PC-9 (cell line): ENCODE measurements at regions not wholly inside any gene's neighbourhood (a gene's known extent, or its start where the extent isn't known, plus 50 kb on each side); places are given as distances from the start of the nearest gene placed in this dataset.

Experiments used
- BruUV-seq: library from RNA; stranded (reverse); fragments of 400-500 nt; replicated peaks from 2 replicates; lab custom pipeline; 2021; lab: Mats Ljungman, UMichigan
- CTCF ChIA-PET: fragments of 300-600 bp; sonication (Branson Sonifier 250); formaldehyde crosslinking; loops from one replicate; lab custom pipeline; 2022; ENCODE audit warnings: antibody characterized with exemption; lab: Charles Lee
- POLR2A ChIA-PET: fragments of 300-600 bp; sonication (Branson Sonifier 250); formaldehyde crosslinking; loops from one replicate; lab custom pipeline; 2022; ENCODE audit warnings: antibody characterized with exemption; ENCODE audit not compliant: unreplicated experiment; lab: Charles Lee
- DNase-seq, 2 experiments: peaks; one replicate each; pipeline versions ENCODE4 v3.0.0 to v3.0.0-alpha.2; 2015 to 2022; ENCODE audit warnings: mixed read lengths in 1 of 2
- H2AFZ ChIP-seq: fragments of 200-600 bp; sonication (generic); 2 replicates; pipeline ENCODE4 v1.8.1; 2017; ENCODE audit warnings: antibody characterized with exemption
- H3F3A ChIP-seq: fragments of 200-600 bp; sonication (generic); 2 replicates; pipeline ENCODE4 v1.8.1; 2017; ENCODE audit warnings: antibody characterized with exemption, mild to moderate bottlenecking, low read depth; ENCODE audit not compliant: insufficient read depth
- H3K27ac ChIP-seq: fragments of 200-600 bp; sonication (generic); 2 replicates; pipeline ENCODE4 v1.6.1; 2016; ENCODE audit warnings: mixed run types
- H3K27me3 ChIP-seq: fragments of 200-600 bp; sonication (generic); 2 replicates; pipeline ENCODE4 v1.6.1; 2016; ENCODE audit warnings: low read depth, mixed run types; ENCODE audit not compliant: insufficient read depth
- H3K36me3 ChIP-seq: fragments of 200-600 bp; sonication (generic); 2 replicates; pipeline ENCODE4 v1.6.1; 2016; ENCODE audit warnings: low read depth, mixed run types
- H3K4me1 ChIP-seq: fragments of 200-600 bp; sonication (generic); replicated peaks from 2 replicates; pipeline ENCODE4 v1.6.1; 2016; ENCODE audit warnings: mixed run types; ENCODE audit not compliant: insufficient read depth
- H3K4me2 ChIP-seq: fragments of 200-600 bp; sonication (generic); 2 replicates; pipeline ENCODE4 v1.6.1; 2017; ENCODE audit warnings: mixed run types
- H3K4me3 ChIP-seq: fragments of 200-600 bp; sonication (generic); 2 replicates; pipeline ENCODE4 v1.6.1; 2016; ENCODE audit warnings: mixed run types
- H3K79me2 ChIP-seq: fragments of 200-600 bp; sonication (generic); 2 replicates; pipeline ENCODE4 v1.6.1; 2017; ENCODE audit warnings: low read depth, mixed run types
- H3K9me2 ChIP-seq: fragments of 200-600 bp; sonication (generic); 2 replicates; pipeline ENCODE4 v1.8.1; 2017; ENCODE audit warnings: mild to moderate bottlenecking; ENCODE audit not compliant: insufficient read depth
- H3K9me3 ChIP-seq: fragments of 200-600 bp; sonication (generic); 2 replicates; pipeline ENCODE4 v1.8.1; 2016; ENCODE audit warnings: low read depth; ENCODE audit not compliant: insufficient read depth
- H4K20me1 ChIP-seq: fragments of 200-600 bp; sonication (generic); 2 replicates; pipeline ENCODE4 v1.8.1; 2017; ENCODE audit not compliant: insufficient read depth
- CTCF ChIP-seq: fragments of 200-600 bp; sonication (generic); conservative IDR thresholded peaks from 2 replicates; pipeline ENCODE4 v1.6.1; 2017; ENCODE audit warnings: mixed run types, antibody characterized with exemption, mild to moderate bottlenecking, moderate library complexity
- EZH2 ChIP-seq: fragments of 200-600 bp; sonication (generic); IDR thresholded peaks from 2 replicates; pipeline ENCODE4 v1.8.0; 2017; ENCODE audit warnings: antibody characterized with exemption, low read depth
- intact Hi-C: fragments of 100-400 bp; cut with micrococcal nuclease; formaldehyde crosslinking; loops from one replicate; pipeline ENCODE4 v1.10.0; 2022; ENCODE audit not compliant: unreplicated experiment

- Histone ChIP-seq H3K79me2 (no peaks in the 10 kb centered on the region), H3K9me3 (peaks cover 31% of the 10 kb centered on the region), H3K27me3 (no peaks in the 10 kb centered on the region), H3K4me2 (no peak overlapping the region), H3K27ac (no peak overlapping the region), H3F3A (no peaks in the 10 kb centered on the region), H3K9me2 (no peaks in the 10 kb centered on the region), H3K4me3 (no peak overlapping the region), H4K20me1 (no peaks in the 10 kb centered on the region), H2AFZ (no peak overlapping the region), H3K4me1 (no peaks in the 10 kb centered on the region), H3K36me3 (peaks cover 9% of the 10 kb centered on the region; the same call in 1 of the 2 replicates)
- ChIA-PET POLR2A (no interaction called here), CTCF (interaction anchor here (0.6 to 1.2 kb wide), 3 partner anchors 9 to 116 kb away, joined by 4 to 8 read pairs (median 5); no protein-coding TSS in a partner anchor)
- TF ChIP-seq EZH2 (no peak), CTCF (no peak)
- intact Hi-C loops: loop anchor here (5.0 kb wide), 1 partner anchor 123 kb away; no protein-coding TSS in a partner anchor
- BruUV-seq: no TSS peak
- DNase-seq: no peak
These were observed 53.6 kb upstream of the MAP3K13 start for GRCh38 chr3:185309302-185309701.

- CTCF ChIA-PET: interaction anchor here (0.6 kb wide), 1 partner anchor 64 kb away, joined by 4 read pairs; no protein-coding TSS in a partner anchor
These were observed 53.1 kb upstream of the MAP3K13 start for GRCh38 chr3:185309795-185310194.

GRCh38 chr3:185311991-185312390 lies 50.9 kb upstream of the MAP3K13 start:
- no peaks in the 10 kb centered on the region for H3K79me2 ChIP-seq
- H3K9me3 ChIP-seq: peaks cover 18% of the 10 kb centered on the region
- H3F3A ChIP-seq: peaks cover 12% of the 10 kb centered on the region
- H3K27me3 ChIP-seq: no peaks in the 10 kb centered on the region
- no peaks in the 10 kb centered on the region; the same call in 1 of the 2 replicates for H3K9me2 ChIP-seq
- ChIA-PET POLR2A (no interaction called here), CTCF (no interaction called here)
- H3K36me3 ChIP-seq: peaks cover 9% of the 10 kb centered on the region; the same call in 1 of the 2 replicates
- H3K4me3 ChIP-seq: no peak overlapping the region
- BruUV-seq: no TSS peak
- H3K4me1 ChIP-seq: peaks cover 12% of the 10 kb centered on the region
- DNase-seq: no peak
- no peak overlapping the region for H3K27ac ChIP-seq
- no peaks in the 10 kb centered on the region for H4K20me1 ChIP-seq
- TF ChIP-seq CTCF: no peak
- TF ChIP-seq EZH2: no peak
- no peak overlapping the region for H2AFZ ChIP-seq
- H3K4me2 ChIP-seq: no peak overlapping the region
- intact Hi-C loops: no loop called here

More at GRCh38 chr3:185309795-185310194, 53.1 kb upstream of the MAP3K13 start:
- H3K27me3 ChIP-seq: no peaks in the 10 kb centered on the region
- no TSS peak for BruUV-seq
- DNase-seq: no peak
- no peaks in the 10 kb centered on the region for H4K20me1 ChIP-seq
- TF ChIP-seq CTCF (no peak), EZH2 (no peak)
- H3K36me3 ChIP-seq: peaks cover 9% of the 10 kb centered on the region; the same call in 1 of the 2 replicates
- no peaks in the 10 kb centered on the region for H3K9me2 ChIP-seq
- no peak overlapping the region for H3K27ac ChIP-seq
- POLR2A ChIA-PET: no interaction called here
- no peaks in the 10 kb centered on the region for H3F3A ChIP-seq
- no peak overlapping the region for H3K4me2 ChIP-seq
- peaks cover 31% of the 10 kb centered on the region for H3K9me3 ChIP-seq
- no peaks in the 10 kb centered on the region for H3K79me2 ChIP-seq
- no peak overlapping the region for H2AFZ ChIP-seq
- intact Hi-C loops: loop anchor here (5.0 kb wide), 1 partner anchor 123 kb away; no protein-coding TSS in a partner anchor
- no peak overlapping the region for H3K4me3 ChIP-seq
- H3K4me1 ChIP-seq: no peaks in the 10 kb centered on the region
